HG02884 (cell line): ENCODE measurements at regions not wholly inside any gene's neighbourhood (a gene's known extent, or its start where the extent isn't known, plus 50 kb on each side); places are given as distances from the start of the nearest gene placed in this dataset.
"Not testable (repeated sequence)": the region's sequence is repeated elsewhere in the genome, so short reads cannot be mapped to it uniquely, and the experiment has no call there.

ENCODE experiments used
- ATAC-seq: cut with Tn5 transposase; IDR thresholded peaks from one replicate; pipeline ENCODE4 v1.9.1; 2021; ENCODE audit warnings: mild to moderate bottlenecking, moderate library complexity; ENCODE audit not compliant: unreplicated experiment

GRCh38 chr6:14882394-14883026 is 363.4 kb upstream of the JARID2 start:
- no peak for ATAC-seq

- ATAC-seq = no peak
Measured at GRCh38 chr6:14883921-14884320, 361.9 kb upstream of the JARID2 start.

GRCh38 chr6:14885498-14885897 is 360.4 kb upstream of the JARID2 start:
- ATAC-seq = no peak

- no peak for ATAC-seq
Measured at GRCh38 chr6:14887181-14887580, 358.7 kb upstream of the JARID2 start.

GRCh38 chr6:14887986-14888574 is 357.8 kb upstream of the JARID2 start:
- ATAC-seq = no peak

GRCh38 chr6:14888575-14889000 is 357.3 kb upstream of the JARID2 start:
- ATAC-seq = no peak

GRCh38 chr6:14889188-14889587 is 356.7 kb upstream of the JARID2 start:
- ATAC-seq = no peak

- ATAC-seq = no peak
Measured at GRCh38 chr6:14889611-14890593, 356.0 kb upstream of the JARID2 start.

- not testable (repeated sequence) for ATAC-seq
Measured at GRCh38 chr6:14891820-14892375, 354.0 kb upstream of the JARID2 start.

GRCh38 chr6:14894105-14894504 is 351.8 kb upstream of the JARID2 start:
- ATAC-seq = no peak

GRCh38 chr6:14896475-14896874 is 349.4 kb upstream of the JARID2 start:
- ATAC-seq = no peak

- no peak for ATAC-seq
Measured at GRCh38 chr6:14897831-14898230, 348.0 kb upstream of the JARID2 start.

GRCh38 chr6:14899441-14899840 is 346.4 kb upstream of the JARID2 start:
- ATAC-seq = not testable (repeated sequence)

- no peak for ATAC-seq
Measured at GRCh38 chr6:14900919-14901318, 344.9 kb upstream of the JARID2 start.

GRCh38 chr6:14903176-14904038 is 342.5 kb upstream of the JARID2 start:
- ATAC-seq = no peak

- no peak for ATAC-seq
Measured at GRCh38 chr6:14905201-14905600, 340.7 kb upstream of the JARID2 start.

- ATAC-seq = no peak
Measured at GRCh38 chr6:14906621-14907020, 339.2 kb upstream of the JARID2 start.

GRCh38 chr6:14910692-14911547 is 334.9 kb upstream of the JARID2 start:
- peak; percentile 77 for ATAC-seq

GRCh38 chr6:14912226-14912625 is 333.6 kb upstream of the JARID2 start:
- ATAC-seq = no peak
